ENCODE measurements at regions not wholly inside any gene's neighbourhood (a gene's known extent, or its start where the extent isn't known, plus 50 kb on each side); places are given as distances from the start of the nearest gene placed in this dataset.

DNA sequence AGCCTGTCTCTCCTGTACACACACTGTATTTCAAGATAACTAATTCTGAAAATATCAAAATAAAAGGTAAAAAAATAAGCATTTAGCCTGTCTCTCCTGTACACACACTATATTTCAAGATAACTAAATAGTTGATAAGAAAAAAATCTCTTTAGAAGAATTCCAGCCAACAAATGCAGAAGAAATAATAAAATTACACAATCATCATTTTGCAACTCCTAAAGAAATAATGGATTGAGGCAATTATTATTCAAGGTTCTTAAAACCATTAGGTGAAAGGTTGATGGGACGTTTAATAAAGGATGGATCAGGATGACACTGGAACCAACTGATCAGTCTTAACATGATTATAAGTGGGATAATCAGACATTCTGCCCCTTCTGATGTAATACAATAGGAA lies 148.0 kb upstream of the FN1 start:
- no peak overlapping the region for H3K9ac ChIP-seq (ENCODE audit: low read depth, low read length, poor library complexity, severe bottlenecking)
- no peaks in the 10 kb centered on the region for H3K79me2 ChIP-seq (ENCODE audit: insufficient read depth, low read length)
- no peaks in the 10 kb centered on the region for H3F3A ChIP-seq (ENCODE audit: low read depth)
- H3K36me3 ChIP-seq (ENCODE audit: insufficient read depth, low read length): no peaks in the 10 kb centered on the region
- no peaks in the 10 kb centered on the region for H3K4me1 ChIP-seq (ENCODE audit: insufficient read depth, low read length, poor library complexity, severe bottlenecking)
- no peaks in the 10 kb centered on the region for H4K20me1 ChIP-seq (ENCODE audit: insufficient read depth, low read length, poor library complexity, severe bottlenecking)
- no peaks in the 10 kb centered on the region for H3K9me2 ChIP-seq (replicated peaks; ENCODE audit: low read depth, low read length)
- H3K27me3 ChIP-seq (ENCODE audit: insufficient read depth, low read length, poor library complexity, severe bottlenecking): no peaks in the 10 kb centered on the region
- no peak for TF ChIP-seq EZH2phosphoT487 (IDR thresholded peaks at IDR 0.05; ENCODE audit: borderline replicate concordance)
- TF ChIP-seq, protein P1, sequence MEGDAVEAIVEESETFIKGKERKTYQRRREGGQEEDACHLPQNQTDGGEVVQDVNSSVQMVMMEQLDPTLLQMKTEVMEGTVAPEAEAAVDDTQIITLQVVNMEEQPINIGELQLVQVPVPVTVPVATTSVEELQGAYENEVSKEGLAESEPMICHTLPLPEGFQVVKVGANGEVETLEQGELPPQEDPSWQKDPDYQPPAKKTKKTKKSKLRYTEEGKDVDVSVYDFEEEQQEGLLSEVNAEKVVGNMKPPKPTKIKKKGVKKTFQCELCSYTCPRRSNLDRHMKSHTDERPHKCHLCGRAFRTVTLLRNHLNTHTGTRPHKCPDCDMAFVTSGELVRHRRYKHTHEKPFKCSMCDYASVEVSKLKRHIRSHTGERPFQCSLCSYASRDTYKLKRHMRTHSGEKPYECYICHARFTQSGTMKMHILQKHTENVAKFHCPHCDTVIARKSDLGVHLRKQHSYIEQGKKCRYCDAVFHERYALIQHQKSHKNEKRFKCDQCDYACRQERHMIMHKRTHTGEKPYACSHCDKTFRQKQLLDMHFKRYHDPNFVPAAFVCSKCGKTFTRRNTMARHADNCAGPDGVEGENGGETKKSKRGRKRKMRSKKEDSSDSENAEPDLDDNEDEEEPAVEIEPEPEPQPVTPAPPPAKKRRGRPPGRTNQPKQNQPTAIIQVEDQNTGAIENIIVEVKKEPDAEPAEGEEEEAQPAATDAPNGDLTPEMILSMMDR (conservative IDR thresholded peaks at IDR 0.05; ENCODE audit: low read length): no peak
- no peaks in the 10 kb centered on the region for H3K9me3 ChIP-seq (ENCODE audit: insufficient read depth, low read depth, low read length)
- H3K4me2 ChIP-seq (ENCODE audit: low read depth, low read length, poor library complexity, severe bottlenecking): no peak overlapping the region
- H2AFZ ChIP-seq (ENCODE audit: low read length): no peak overlapping the region
- no peak overlapping the region for H3K4me3 ChIP-seq (ENCODE audit: low read length, poor library complexity, severe bottlenecking)

DNA sequence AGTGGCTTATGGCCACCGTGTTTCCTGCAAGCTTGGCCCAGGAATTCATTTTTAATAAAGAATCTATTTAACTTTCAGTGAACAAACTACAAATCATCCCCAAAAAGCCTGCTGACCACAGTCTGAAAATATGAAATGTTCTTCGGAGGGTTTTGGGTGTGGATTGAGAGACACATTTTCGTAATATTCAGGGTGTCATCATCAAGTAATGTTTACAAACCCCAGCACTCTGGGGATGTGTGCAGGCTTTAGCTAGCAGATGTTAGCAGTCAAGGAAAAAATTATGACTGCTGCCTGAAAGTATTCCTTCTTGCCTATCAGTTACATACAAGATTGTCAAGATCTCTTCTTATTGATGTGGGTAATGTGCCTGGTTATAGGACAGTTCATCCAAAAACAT lies 143.9 kb upstream of the FN1 start:
- Histone ChIP-seq H3K27me3 (ENCODE audit: insufficient read depth, low read length, poor library complexity, severe bottlenecking) (no peaks in the 10 kb centered on the region), H2AFZ (ENCODE audit: low read length) (no peak overlapping the region), H3K4me1 (ENCODE audit: insufficient read depth, low read length, poor library complexity, severe bottlenecking) (no peaks in the 10 kb centered on the region), H3K4me2 (ENCODE audit: low read depth, low read length, poor library complexity, severe bottlenecking) (no peak overlapping the region), H3K4me3 (ENCODE audit: low read length, poor library complexity, severe bottlenecking) (no peak overlapping the region), H4K20me1 (ENCODE audit: insufficient read depth, low read length, poor library complexity, severe bottlenecking) (no peaks in the 10 kb centered on the region), H3K9ac (ENCODE audit: low read depth, low read length, poor library complexity, severe bottlenecking) (no peak overlapping the region), H3K9me2 (replicated peaks; ENCODE audit: low read depth, low read length) (no peaks in the 10 kb centered on the region), H3F3A (ENCODE audit: low read depth) (no peaks in the 10 kb centered on the region), H3K79me2 (ENCODE audit: insufficient read depth, low read length) (no peaks in the 10 kb centered on the region), H3K36me3 (ENCODE audit: insufficient read depth, low read length) (no peaks in the 10 kb centered on the region), H3K9me3 (ENCODE audit: insufficient read depth, low read depth, low read length) (no peaks in the 10 kb centered on the region)
- TF ChIP-seq, protein P1 (conservative IDR thresholded peaks at IDR 0.05; ENCODE audit: low read length): no peak
- TF ChIP-seq EZH2phosphoT487 (IDR thresholded peaks at IDR 0.05; ENCODE audit: borderline replicate concordance): no peak

DNA sequence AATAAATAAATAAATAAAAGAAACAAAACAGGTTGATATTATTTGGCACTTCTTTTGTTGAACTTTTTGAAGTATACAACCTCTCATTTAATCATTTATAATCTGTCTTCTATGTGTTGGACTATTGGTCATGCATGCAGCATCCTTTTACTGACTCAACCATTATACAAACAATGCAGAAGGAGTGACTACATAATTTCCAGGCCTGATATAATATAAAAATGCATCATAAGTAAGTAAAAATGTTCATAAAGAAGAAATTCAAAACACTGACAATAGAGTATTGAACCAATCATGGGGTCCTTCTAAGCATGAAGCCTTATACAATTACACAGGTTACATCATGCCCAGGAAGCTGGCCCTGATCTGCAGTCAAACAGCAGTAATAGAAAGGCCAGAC lies 141.5 kb upstream of the FN1 start:
- H3K4me2 ChIP-seq (ENCODE audit: low read depth, low read length, poor library complexity, severe bottlenecking): no peak overlapping the region
- no peaks in the 10 kb centered on the region for H4K20me1 ChIP-seq (ENCODE audit: insufficient read depth, low read length, poor library complexity, severe bottlenecking)
- TF ChIP-seq EZH2phosphoT487 (IDR thresholded peaks at IDR 0.05; ENCODE audit: borderline replicate concordance): no peak
- TF ChIP-seq, protein P1 (conservative IDR thresholded peaks at IDR 0.05; ENCODE audit: low read length): no peak
- no peak overlapping the region for H2AFZ ChIP-seq (ENCODE audit: low read length)
- no peak overlapping the region for H3K4me3 ChIP-seq (ENCODE audit: low read length, poor library complexity, severe bottlenecking)
- H3K9me2 ChIP-seq (replicated peaks; ENCODE audit: low read depth, low read length): no peaks in the 10 kb centered on the region
- H3F3A ChIP-seq (ENCODE audit: low read depth): no peaks in the 10 kb centered on the region
- H3K79me2 ChIP-seq (ENCODE audit: insufficient read depth, low read length): no peaks in the 10 kb centered on the region
- H3K36me3 ChIP-seq (ENCODE audit: insufficient read depth, low read length): no peaks in the 10 kb centered on the region
- H3K27me3 ChIP-seq (ENCODE audit: insufficient read depth, low read length, poor library complexity, severe bottlenecking): no peaks in the 10 kb centered on the region
- H3K4me1 ChIP-seq (ENCODE audit: insufficient read depth, low read length, poor library complexity, severe bottlenecking): no peaks in the 10 kb centered on the region
- no peak overlapping the region for H3K9ac ChIP-seq (ENCODE audit: low read depth, low read length, poor library complexity, severe bottlenecking)
- no peaks in the 10 kb centered on the region for H3K9me3 ChIP-seq (ENCODE audit: insufficient read depth, low read depth, low read length)
